AG09319 (cell line): ENCODE measurements at regions not wholly inside any gene's neighbourhood (a gene's known extent, or its start where the extent isn't known, plus 50 kb on each side); places are given as distances from the start of the nearest gene placed in this dataset.

Experiments
- DNase-seq: peaks from one replicate; pipeline ENCODE4 v3.0.0-alpha.2; 2010; ENCODE audit warnings: low read depth; ENCODE audit errors: extremely low read depth
- CTCF ChIP-seq: IDR thresholded peaks from 2 replicates; pipeline ENCODE4 v1.5.1; 2011; ENCODE audit warnings: low read depth, mild to moderate bottlenecking, inconsistent platforms, low read length, moderate library complexity

GRCh38 chr7:113825832-113826231 is 93.0 kb downstream of the PPP1R3A start:
- no peak for DNase-seq

GRCh38 chr7:113824117-113824823 is 94.5 kb downstream of the PPP1R3A start:
- TF ChIP-seq CTCF = no peak
- no peak for DNase-seq

More at GRCh38 chr7:113825832-113826231, 93.0 kb downstream of the PPP1R3A start:
- TF ChIP-seq CTCF = no peak

GRCh38 chr7:113819474-113819873 is 99.3 kb downstream of the PPP1R3A start:
- no peak for DNase-seq
- no peak for TF ChIP-seq CTCF

GRCh38 chr7:113816639-113817038 is 102.2 kb downstream of the PPP1R3A start:
- no peak for DNase-seq
- TF ChIP-seq CTCF = no peak

GRCh38 chr7:113813471-113813870 is 105.3 kb downstream of the PPP1R3A start:
- DNase-seq = no peak
- TF ChIP-seq CTCF = no peak

- TF ChIP-seq CTCF = no peak
- no peak for DNase-seq
Measured at GRCh38 chr7:113812591-113813255, 106.1 kb downstream of the PPP1R3A start.

- TF ChIP-seq CTCF = no peak
- DNase-seq = no peak
Measured at GRCh38 chr7:113810080-113810744, 108.6 kb downstream of the PPP1R3A start.
